HG02884 (cell line): ENCODE measurements at regions not wholly inside any gene's neighbourhood (a gene's known extent, or its start where the extent isn't known, plus 50 kb on each side); places are given as distances from the start of the nearest gene placed in this dataset.
A peak's percentile ranks its signal among the peaks of the same experiment; 100 is the strongest.
"Not testable (repeated sequence)": the region's sequence is repeated elsewhere in the genome, so short reads cannot be mapped to it uniquely, and the experiment has no call there.

Experiments used
- ATAC-seq: cut with Tn5 transposase; IDR thresholded peaks from one replicate; pipeline ENCODE4 v1.9.1; 2021; ENCODE audit warnings: mild to moderate bottlenecking, moderate library complexity; ENCODE audit not compliant: unreplicated experiment

GRCh38 chr16:76964464-76965154, 226.4 kb upstream of the MON1B start:
- no peak for ATAC-seq

GRCh38 chr16:76970087-76970744, 220.8 kb upstream of the MON1B start:
- ATAC-seq: no peak

- no peak for ATAC-seq
Observed at GRCh38 chr16:76970745-76971099, 220.3 kb upstream of the MON1B start.

DNA sequence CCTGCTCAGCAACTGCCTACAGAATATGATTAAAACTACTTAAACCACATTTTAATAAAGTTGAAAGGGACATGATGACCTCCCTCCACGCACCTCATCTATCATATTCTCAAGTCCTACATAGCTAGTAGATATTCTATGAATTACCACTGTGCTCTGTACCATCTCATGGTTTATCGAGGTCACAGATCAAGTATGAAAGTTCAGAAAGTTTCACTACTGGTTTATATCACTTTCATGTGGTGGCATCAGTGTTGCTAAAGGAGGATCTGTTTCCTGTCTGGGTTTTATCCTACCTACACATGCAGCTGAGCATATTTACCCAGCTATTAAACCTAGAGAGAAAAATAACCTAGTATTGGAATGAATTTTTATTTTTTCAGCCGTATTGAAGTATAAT, 214.9 kb upstream of the MON1B start:
- peak; percentile 93 for ATAC-seq

GRCh38 chr16:76976756-76977155, 214.2 kb upstream of the MON1B start:
- no peak for ATAC-seq

GRCh38 chr16:76984196-76984595, 206.8 kb upstream of the MON1B start:
- no peak for ATAC-seq

DNA sequence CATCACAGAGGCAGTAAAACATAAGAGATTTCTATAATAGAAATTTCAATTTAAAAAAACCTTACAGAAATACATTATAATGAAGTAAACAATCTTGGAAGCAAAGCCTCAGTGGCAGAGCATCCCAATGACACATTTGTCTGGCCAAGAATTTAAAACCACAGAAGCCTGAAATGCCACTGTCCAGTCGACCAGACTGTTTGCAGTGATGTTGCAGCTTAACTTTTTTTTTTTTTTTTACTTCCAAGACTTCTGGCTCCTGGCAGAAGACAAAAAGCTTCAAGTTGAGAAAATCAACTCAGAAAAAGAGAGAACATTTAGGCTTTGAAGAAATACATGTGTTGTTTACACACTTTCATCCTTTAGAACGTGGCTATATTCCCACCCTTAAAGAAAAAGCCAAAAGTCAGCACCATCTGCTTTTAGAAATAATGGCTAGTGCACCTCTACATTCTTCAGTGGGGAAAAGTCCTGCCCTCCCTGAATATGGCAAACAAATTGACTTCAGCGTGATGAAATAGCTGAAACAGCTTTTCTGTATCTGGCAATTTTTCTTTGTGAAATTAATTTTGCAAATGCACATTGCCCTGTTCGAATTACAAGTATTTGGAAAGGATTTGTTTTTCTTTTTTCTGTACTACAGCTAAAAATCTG, 205.5 kb upstream of the MON1B start:
- no peak for ATAC-seq

GRCh38 chr16:76988526-76988925, 202.5 kb upstream of the MON1B start:
- no peak for ATAC-seq

GRCh38 chr16:77002644-77003043, 188.3 kb upstream of the MON1B start:
- no peak for ATAC-seq

DNA sequence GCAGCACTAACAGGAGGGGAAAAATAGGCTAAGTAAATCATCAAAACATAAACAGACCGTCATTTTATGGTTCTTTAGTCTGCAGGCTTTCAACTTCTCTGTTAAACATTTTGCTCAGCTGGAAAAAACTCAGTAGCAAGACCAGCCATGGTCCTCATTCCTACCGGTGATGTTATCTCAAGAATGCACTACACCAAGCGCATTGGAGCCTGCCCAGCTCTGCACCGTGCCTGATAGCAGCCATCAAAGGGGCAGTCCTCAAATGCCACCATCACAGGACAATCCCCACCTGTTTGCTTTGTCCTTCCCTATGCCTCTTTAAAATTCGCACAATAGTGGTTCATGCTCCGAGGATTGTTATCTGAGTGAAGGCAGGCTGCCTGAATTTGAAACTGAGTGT, 181.5 kb upstream of the MON1B start:
- no peak for ATAC-seq

DNA sequence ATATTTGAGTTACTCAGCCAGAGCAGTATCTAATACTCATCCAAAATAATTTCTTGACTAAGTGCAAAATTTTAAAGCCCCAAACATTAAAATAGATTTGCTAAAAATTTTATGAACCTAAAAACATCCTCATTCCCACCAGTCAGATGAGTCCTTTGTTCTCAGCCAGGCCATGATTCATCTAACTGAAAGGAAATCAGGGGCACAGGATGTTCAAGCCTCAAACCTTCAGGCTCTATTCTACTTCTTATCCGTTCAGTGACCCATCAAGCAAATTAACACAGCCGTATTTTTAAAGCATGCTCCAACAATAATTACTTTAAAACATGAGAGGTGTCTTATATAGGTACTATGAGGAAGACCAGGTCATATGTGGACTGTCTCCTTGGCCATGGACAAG, 176.5 kb upstream of the MON1B start:
- ATAC-seq: no peak

DNA sequence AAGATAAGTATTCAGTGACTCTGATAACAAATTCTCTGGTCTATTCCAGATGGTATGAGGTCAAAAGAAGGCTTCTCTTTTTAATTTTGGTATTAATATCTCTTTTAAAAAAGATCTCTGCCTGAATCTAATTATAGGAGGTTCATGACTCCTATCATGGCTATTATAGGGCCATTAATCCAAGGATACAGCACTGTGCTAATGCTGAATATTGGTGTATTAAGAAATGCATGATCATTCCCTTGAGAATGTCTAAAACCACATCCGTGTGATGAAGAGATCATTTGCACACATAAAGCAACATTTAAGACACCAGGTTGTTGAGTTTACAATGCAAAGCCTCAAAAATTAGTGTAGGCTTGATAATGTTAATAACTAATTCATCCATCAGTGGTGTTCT, 160.4 kb upstream of the MON1B start:
- no peak for ATAC-seq

DNA sequence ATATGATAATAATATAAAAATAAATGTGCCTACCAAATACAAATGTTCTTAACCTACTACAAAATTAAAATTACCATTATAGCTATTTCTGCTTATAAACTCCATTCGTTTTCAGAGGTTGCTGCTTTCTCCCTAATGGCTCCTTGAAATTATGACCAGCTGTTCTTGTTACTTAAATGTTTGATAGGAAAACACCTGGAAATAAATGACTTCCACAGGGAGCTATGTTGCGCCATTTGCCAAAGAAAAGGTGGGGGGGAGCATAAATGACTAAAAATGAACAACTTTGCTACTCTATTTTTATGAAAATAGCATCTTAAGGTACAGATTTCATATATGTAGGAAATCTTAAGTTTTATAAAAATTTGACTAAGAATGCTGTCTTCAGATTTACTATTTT, 157.5 kb upstream of the MON1B start:
- no peak for ATAC-seq

- ATAC-seq: no peak
Observed at GRCh38 chr16:77035361-77035760, 155.6 kb upstream of the MON1B start.

DNA sequence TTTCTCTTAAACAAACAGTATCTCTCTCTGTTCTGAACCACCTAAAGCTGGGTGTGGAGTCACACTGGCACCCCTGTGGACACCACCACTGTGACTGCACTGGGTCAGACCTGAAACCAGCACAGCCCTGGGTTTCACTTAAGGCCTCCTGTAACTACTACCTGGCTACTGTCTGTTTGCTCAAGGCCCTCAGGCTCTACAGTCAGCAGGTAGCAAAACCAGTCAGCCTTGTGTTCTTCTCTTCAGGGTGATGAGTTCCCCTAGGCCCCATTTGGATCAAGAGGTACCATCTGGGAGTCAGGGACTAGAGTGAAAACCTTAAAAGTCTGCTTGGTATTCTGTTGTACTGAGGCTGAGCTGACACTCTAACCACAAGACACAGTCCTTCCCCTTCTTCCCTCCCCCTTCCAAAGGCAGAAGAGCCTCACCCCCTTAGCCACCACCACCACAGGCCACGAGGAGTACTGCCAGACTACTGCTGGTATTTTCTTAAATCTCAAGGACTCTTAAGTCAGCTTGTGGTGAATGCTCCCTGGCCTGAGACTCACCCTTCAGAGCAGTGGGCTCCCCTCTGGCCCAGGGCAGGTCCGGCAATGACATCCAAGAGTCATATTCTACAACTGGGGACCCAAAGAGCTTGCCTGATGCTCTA, 153.2 kb upstream of the MON1B start:
- no peak for ATAC-seq

DNA sequence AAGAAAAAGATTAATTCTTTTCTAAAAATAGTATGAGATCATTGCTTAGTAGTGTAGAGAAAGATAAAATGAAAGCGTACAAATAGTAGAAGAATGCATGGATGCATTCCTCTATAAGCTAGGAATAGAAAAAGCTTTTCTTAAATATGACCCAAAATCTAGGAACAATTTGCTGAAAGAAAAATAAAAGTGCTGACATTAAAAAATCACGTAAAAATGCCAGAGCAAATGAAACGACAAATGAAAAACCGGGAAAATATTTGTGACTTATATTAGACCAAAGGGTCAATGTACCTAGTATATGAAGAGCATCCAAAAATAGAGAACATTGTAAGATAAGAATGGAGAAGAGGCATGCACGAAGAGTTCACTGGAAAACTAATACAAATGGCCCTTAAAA, 149.5 kb upstream of the MON1B start:
- ATAC-seq: no peak

DNA sequence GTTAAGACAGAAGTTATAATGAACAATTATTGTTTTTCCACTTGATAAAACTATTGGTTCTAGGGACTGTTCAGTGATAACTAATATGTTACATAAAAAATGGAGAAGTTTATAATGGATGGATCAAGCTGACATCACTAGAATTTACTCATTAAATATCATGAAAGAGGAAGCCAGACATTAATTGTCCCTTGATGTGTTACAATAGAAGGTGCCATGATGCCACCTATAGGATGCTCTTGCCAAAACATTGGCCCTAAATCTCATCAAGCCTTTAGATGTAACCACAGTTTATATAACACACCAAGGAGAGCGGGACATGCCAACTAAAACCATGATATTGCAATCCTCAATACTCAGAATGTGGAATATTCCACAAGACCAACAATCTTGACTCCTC, 147.9 kb upstream of the MON1B start:
- ATAC-seq: no peak

DNA sequence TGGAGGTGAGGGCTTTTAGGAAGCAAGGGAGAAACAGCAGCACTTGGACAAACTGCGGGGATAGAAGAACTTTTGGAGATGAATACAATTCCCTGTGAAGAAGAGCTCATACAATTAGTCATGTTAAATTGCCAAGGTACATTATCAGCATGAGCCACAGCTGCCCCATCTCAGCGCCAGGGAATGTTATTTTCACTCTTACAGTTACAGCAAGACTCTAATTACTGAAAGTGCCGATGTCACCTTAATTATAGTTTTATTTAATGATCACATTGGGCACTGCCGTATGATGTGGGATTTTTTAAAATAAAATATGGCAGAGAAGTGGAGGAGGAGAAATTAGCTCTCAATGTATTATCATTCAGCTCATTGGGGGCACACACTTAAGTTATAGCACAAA, 144.8 kb upstream of the MON1B start:
- no peak for ATAC-seq

- no peak for ATAC-seq
Observed at GRCh38 chr16:77048085-77048484, 142.9 kb upstream of the MON1B start.

- ATAC-seq: no peak
Observed at GRCh38 chr16:77049577-77049976, 141.4 kb upstream of the MON1B start.

DNA sequence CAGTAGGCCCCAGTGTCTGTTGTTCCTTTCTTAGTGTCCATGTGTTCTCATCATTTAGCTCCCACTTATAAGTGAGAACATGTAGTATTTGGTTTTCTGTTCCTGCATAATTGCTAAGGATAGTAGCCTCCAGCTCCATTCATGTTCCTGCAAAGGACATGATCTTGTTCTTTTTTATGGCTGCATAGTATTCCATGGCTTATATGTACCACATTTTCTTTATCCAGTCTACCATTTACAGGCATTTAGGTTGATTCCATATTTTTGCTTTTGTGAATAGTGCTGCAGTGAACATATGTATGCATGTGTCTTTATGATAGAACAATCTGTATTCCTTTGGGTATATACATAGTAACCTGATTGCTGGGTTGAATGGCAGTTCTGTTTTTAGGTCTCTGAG, 134.4 kb upstream of the MON1B start:
- not testable (repeated sequence) for ATAC-seq
